Activated CD4-positive, alpha-beta T cell treated with anti-CD3 and anti-CD28 coated beads, Interleukin-2, Interleukin-6, amounts not matched to agents 100 ng/mL and 50 ng/mL, durations not matched to agents 16 hours and 8 hours (primary cell): ENCODE measurements at regions not wholly inside any gene's neighbourhood (a gene's known extent, or its start where the extent isn't known, plus 50 kb on each side); places are given as distances from the start of the nearest gene placed in this dataset.
"Not testable (repeated sequence)": the region's sequence is repeated elsewhere in the genome, so short reads cannot be mapped to it uniquely, and the experiment has no call there.

Experiments used
- DNase-seq: peaks from one replicate; pipeline ENCODE4 v3.0.0-alpha.2; 2020

DNA sequence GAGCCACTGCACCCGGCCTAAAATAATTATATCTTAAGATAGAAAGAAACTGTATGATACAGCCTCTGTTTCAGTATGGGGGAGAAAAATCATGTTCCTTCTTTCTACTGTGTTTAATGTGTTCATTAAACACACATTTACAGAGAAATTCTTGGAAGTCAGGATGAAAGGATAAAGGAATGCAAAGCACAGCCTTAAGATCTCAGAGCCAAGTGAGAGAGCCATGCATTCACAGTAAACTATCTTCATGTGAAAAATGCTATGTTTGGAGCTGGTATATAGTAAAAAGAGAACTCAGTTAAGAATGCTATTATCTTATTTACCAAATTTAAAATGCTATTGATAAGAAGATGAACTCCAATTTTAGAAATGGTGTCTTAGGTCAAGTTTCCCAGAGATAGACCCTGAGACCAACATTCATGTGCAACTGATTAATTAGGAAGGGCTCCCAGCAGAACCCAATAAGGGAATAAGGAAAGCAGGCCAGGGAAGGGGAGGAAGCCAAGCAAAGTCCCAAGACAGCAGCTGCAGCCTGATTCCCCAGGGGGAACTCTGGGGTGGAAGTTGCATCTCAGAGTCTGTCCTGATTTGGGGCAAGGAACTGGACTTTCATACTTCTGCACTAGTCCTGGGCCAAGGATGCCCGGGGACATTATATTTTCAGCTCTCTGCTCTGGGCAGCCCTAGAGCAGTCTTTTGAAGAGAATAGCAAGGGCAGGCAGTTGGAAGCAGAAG is 130.0 kb upstream of the ZNF648 start:
- DNase-seq, result no peak

DNA sequence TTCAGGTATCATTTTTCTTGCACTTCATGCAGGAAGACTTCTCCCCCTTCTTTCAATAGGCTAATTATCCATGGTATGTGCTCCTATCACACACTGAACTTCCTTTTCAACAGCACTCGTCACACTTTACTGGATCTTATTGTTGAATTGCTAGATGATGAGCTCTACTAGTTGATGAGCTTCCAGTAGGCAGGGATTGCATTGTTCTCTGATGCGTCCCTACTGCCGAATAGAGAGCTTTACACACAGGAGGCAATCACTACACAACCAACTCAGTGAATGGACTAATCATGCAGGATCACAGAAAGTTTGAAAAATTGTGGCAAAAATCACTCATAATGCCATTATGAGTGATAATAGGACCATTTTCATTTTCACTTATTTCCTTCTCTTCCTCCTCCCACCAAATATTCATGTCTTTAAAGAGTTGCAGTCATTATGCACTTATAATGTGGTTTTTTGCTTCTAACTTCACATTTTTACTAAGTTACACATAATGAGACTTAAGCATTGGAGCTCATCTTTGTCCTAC is 128.1 kb upstream of the ZNF648 start:
- DNase-seq, result peak; percentile 51

DNA sequence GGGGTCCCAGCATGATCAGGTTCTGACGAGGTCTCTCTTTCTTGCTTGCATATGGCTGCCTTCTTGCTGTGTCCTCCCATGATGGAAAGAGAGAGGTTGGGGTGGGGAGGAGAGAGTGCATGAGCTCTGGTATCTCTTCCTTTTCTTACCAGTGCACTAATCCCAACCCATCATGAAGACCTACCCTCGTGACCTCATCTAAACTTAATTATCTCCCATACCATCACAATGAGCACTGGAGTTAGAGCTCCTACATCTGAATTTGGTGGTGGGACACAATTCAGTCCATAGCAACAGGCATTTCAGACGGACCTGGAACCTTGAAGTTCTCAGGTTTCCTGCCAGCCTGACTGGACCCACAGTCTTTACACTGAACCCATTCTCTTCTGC is 125.2 kb upstream of the ZNF648 start:
- DNase-seq, result no peak

DNA sequence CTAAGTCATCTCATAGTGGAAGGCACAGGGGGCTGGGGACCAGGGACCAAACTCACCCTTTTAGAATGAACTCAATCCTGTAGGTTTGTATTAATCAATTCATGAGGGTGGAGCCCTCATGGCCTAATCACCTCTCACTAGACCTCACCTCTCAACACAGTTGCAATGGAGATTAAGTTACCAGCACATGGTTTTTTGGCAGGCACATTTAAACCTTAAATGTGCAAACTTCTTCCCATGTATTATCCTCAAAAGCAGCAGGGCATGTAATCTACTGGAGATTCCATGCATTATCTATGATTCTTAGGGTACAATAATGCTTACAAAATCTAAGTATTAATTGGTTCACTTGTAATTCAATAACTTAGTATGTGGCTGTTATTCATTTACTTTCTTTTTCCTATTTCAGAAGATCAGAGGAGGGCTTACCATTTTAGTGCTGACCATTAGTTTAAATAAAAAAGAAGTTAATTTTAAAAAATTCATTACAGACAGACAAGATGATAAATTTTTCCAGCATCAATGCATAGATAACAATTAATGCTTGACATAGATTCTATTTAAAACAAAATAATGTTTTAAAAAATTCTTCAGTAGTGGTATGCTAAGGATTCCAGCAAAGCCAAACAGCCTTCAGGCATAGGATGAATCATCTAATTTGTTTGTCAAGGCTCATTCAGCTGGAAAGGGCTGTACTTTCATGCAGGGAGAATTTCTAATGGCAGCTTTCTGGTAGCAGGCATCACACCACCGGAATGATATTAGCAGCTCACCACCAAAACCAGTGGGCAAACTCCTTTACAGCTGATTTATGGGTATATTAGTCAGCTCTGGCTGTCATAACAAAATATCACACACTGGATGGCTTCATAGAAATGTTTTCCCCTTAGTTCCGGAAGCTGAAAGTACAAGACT is 124.6 kb upstream of the ZNF648 start:
- no peak for DNase-seq

DNA sequence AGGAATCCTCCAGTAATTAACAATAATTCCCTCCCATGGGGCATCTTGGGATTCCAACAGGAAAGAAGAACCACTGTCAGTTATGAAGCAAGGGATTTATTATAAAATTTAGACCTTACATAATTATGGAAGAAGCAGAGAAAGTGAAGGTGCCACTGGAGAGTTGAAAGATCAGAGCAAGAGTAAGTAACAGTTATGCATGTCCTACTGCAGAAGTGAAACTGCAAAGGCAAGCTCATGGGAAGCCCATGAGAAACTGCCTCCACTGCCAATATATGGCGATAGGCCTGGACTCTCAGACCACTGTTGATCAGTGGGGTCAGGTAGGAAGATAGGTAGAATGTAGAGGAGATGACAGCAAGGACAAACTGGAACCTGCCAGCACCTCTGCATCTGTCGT is 123.6 kb upstream of the ZNF648 start:
- DNase-seq, result no peak

DNA sequence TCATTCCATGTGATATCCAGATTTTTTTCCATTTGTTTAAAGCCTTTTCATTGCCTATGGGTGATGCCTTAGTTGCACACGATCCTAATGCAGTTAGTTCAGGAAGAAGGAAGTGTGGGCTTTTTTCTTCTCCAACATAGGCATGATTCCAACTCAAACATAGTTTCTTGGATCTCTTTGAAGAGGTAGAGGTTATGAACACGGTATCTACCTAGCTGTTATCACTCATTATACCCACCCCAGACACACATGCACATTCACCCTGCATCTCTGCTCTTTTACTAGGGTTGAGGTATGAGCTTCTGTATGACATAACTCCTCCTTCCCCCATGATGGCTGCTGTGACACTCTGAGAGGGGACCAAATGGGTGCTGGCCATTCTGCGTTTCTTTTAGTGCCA is 122.1 kb upstream of the ZNF648 start:
- no peak for DNase-seq

DNA sequence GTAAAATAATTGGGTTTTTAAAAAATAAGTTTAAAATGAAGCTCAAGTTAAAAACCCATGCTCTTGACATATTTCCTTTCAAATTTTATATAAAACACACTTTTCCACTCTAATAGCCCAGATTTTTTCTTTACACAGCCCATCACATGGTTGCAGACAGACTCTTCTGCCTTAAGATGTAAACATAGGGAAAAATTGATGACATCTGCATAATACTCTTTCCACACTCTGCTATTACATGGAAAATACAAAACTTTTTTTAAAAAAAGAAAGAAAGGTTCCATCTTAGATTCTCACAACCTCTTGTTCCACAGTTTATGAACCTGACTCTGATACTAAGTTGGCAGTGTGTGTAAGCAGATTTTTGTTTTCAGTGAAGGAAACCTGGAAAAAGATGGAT is 120.8 kb upstream of the ZNF648 start:
- no peak for DNase-seq

DNA sequence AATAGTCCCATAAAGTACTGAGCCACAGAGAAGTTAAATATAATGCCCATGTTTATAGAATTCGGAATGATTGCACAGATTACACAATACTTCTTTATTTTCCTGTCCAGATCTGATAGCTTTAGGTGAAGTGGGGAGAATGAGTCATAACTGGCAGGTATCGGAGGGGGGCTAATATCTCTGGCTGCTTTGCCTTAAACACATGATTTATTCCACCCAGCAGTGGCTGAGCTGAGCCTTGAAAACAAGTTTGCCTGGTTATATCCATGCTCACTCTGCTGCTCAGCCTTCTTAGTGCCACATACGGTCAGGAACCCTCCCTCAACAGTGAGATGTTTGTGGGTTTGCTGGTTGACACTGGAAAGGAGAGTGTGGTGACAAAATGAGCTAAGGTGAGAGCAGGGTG is 119.7 kb upstream of the ZNF648 start:
- no peak for DNase-seq

DNA sequence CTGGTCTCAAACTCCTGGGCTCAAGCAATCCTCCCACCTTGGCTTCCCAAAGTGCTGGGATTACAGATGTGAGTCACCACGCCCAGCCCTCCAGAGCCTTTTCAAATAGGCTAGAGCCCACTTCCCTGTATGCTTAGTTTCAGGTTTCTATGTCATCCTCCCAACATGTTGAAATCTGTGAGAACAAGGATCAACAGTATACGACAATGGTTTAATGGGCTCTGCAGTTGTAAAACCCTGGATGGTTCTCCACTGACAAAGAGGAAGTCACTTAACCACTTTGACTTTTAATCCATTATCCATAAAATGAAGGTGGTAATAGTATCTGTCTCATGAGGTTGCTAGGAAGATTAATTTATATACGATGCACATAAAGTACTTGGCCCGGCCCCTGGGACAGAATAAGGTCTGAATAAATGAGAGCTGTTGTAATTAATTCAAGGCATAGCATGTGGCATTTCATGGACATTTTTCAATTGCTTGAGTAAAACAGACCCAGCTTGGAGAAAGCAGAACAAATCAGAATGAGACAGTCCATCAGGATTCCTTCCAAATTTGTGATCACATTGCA is 113.9 kb upstream of the ZNF648 start:
- no peak for DNase-seq

DNA sequence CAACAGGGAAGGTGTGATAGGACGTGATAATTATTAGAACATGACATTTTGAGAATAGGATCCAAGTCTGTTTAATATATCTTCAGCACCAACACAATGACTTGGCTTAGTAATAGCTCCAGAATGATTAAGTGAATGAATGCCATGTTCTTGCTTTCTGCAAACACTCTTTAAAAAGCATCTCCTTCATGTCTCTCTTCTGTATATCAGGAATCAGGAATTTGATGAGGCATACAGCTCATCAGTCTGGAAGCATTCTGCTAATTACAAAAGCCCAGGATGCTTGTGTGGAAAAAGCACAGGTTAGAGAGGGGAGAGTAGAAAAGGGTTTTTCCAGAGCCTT is 113.0 kb upstream of the ZNF648 start:
- DNase-seq, result no peak

DNA sequence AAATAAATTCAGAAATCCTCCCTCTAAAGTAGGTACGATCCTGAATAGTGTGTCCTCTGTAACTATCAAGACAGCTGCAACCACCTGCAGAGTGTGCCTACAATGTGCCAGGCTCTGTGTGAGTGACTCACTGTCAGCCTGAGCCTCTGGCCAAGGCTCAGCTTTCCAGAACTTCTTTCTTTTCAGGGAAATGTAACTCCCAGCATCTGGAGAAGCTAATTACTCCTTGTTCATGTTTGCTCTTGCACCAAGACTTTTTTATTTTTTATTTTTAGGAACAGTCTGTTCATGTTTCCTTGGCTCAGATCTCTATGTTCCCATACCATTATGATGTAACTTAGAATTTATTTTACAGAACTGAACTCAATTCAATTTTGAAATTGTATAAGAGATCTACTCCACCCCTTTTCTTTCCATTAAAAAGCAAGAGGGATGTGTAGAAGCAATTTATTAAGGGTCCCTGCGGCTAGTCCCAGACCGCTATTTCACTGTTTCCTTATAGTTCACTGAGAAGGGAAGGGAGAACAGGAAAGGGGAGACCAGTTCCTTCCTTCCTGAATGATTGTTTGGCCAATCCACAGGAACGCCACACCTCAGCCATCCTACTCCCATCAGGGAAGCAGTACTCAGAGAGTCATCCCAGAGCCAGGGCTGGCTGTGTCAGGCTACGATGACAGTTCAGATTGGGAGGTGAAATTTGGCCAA is 112.4 kb upstream of the ZNF648 start:
- DNase-seq, result no peak

DNA sequence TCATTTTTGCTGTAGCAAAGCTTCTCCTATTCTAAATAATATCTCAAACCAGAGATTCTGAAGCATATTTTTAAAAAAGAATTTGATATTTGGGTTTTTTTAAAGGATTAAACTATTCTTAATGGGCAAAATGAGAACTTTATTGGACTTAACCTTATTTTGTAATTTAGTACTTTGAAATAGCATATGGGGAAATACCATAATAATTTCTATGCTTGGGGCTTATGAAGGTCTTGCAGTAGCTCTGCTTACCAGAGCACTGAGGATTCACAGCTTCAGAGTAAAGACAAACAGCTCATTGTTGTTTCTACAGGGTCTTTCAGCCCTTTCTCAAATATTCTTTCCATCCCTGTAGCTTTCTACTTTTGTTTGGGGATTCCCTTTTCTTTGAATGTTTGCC is 111.2 kb upstream of the ZNF648 start:
- no peak for DNase-seq

DNA sequence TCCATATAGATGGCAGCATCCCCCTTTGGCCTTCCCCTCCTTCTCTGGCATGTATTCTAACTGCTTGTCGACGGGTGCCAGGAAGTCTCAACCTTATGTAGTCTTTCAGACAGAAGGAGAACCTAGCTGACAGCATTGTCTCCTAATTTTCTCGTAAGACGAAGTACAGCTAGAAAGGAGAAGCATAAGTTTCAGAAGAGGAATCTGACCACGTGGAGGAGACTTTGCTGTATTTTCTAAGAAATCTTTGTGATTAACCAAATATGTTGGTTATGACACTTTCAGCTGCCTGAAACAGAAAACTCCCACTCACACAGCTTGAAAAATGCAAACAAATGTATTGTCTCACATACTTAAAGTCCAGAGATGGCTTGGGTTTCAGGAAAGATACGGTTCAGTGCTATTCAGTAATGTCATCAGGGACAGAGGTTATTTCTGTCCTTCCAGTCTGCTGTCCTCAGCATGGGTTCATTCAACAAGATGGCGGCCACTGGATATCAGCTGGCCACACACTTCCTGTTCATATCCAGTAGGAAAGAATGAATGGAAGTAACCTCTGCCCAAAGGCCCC is 109.5 kb upstream of the ZNF648 start:
- no peak for DNase-seq

DNA sequence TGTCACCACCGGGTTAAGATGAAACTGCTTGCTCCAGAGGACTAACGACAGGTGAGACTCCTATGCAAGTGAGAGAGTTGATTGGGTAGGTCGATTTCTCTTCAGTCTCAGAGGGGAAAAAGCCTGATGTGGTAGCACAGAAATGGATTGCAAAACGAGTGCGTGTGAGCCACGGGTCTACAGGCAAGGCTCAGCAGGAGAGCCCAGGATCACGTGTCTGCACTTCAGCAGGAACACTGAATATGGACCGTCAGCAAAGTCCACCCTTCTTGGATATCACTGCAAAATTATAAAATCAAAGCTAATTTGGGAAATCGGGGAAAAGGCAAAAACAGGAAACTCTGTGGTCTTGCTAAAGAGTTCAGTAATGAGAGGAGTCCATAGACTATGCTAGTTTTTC is 107.7 kb upstream of the ZNF648 start:
- no peak for DNase-seq

DNA sequence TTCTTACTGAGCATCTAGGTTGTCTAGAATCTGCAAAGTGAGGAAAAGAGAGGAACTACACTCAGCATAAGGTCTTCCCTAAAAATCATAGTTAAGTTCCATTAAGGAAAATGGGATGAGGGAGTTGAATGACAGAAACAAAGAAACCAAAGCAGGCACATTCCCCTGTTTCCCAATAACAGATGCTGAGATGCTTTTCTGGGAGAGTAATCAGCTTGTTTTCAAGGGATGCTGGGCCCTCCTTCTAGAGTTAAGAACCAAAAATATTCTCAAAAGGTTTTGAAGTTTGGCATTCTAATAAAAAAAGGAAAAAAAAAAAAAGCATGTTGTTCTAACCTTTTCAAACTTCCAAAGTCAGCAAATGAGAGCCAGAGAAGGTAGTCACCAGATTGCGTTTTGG is 105.2 kb upstream of the ZNF648 start:
- no peak for DNase-seq

DNA sequence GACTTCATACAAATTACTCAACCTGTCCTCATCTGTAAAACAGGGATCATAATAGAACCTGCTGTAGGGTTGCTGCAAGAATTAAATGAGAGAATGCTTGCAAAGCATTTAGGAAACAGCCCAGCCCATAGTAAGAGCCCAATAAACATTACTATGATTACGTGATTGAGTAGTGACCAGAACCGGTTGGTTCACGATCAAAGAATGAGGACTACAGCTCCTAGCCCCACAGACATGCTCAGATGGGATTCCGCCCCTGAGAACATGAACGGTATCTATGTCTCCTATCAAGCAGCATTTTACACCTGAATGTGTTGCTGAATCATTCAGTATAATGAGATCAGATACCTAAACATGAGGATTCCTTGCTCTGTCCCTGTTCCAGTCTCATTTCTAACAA is 104.8 kb upstream of the ZNF648 start:
- no peak for DNase-seq

DNA sequence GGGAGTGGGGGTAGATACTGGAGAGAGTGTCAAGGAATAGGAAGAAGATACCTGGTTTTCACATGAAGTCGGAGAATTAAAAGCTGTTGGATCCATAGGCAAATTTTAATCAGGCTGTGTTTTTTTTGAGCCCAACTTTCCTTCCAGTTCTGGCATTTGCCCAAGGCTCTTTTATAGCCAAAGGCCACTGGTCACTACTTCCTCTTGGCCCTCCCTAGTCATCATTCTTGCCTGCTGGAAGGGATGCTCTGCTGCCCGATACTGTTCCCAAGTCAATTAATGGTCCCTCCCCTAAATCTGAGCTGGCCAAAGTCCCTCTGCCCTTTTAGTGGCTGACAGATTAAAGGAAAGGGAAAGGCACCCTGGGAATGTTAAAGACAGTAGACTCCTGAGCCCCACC is 102.8 kb upstream of the ZNF648 start:
- DNase-seq, result no peak

DNA sequence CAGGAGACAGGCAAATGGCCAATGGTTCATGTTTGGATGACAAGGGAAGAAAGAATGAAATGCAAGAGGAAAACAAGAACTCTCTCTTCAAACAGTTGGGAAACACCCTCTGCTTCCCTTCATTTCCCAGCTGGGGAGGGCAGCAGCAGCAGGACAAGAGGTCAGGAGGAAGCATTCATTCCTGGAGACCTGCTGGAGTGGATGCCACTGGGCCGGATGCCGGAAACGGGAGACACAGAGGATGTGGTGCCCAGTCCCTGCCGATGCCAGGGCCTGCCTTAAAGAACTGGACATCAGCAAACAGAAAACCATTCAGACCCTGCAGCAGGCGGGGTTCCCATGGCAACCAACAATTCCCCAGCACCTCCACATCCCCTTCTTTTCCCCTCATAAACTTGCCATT is 102.3 kb upstream of the ZNF648 start:
- no peak for DNase-seq

DNA sequence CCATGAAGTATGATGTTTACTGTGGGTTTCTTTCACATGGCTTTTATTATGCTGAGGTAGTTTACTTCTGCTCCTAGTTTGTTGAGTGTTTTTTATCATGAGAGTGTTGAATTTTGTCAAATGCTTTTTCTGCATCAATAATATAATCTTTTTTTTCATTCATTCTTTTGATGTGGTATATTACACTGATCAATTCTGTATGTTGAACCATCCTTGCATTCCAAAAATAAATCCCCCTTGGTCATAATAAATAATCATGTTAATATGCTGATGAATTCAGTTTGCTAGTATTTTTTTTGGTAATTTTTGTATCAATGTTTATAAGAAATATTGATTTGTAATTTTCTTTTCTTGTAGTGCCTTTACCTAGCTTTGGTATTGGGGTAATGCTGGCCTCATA is 97.9 kb upstream of the ZNF648 start:
- DNase-seq, result no peak

DNA sequence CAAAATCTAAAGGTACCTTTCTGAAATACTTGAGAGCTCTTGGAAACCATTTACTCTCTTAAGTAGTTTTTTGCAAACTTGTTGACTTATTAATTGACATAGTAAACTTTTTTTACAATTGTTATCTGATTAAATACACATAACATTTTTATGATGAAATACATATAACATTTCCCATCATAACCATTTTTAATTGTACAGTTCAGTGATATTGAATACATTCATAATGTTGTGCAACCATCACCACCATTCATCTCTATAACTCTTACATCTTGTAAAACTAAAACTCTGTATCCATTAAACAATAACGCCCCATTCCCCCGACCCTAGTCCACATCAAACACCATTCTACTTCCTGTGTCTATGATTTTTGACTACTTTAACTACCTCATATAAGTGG is 95.7 kb upstream of the ZNF648 start:
- no peak for DNase-seq

DNA sequence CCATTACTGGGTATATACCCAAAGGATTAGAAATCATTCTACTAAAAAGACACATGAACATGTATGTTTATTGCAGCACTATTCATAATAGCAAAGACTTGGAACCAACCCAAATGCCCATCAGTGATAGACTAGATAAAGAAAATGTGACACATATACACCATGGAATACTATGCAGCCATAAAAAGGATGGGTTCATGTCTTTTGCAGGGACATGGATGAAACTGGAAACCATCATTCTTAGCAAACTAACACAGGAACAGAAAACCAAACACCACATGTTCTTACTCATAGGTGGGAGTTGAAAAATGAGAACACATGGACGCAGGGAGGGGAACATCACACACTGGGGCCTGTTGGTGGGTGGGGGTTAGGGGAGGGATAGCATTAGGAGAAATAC is 92.9 kb upstream of the ZNF648 start:
- not testable (repeated sequence) for DNase-seq

DNA sequence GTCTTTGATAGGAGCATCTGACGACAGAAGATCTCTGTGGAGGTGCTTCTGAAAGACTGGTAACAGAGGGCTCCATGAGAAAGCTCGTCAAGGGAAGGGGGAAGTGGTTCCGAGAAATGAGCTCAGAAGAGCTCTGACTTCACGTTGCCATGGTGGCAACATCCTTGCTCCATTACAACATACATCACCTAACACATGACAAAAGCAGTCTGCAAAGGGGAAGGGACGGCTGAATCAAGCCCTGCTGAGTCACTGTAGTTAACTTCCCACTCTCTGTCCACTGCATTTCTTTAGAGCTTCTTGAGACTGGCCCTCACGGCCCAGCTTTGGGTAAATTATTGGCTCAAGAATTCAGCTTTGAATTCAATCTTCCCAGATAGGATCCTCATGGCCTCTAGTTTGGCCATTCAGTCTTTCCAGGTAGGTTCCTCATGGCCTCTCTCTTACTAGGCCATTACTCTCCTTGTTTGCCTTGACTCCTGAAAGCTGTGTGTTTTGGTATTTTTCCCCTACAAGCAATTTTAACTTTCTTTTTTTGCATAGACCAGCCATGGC is 88.0 kb upstream of the ZNF648 start:
- DNase-seq, result peak; percentile 50

DNA sequence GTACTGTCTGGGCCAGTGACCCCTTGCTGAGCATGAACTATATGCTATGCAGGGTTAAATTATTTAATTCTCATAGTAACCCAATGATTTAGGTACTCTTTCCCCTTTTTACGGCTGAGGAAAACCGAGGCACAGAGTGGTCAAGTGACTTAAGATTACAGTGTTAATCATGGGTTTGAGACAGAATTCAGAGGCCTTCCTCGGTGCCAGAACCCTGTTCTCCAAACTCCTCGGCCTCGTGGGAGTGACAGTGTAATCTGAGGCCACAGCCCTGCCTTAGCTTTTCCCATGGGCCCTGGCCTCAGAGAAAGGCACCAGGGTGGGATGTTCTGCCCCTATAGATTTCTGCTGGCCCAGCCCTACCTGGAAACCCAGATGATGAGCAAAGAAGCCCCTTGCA is 86.4 kb upstream of the ZNF648 start:
- no peak for DNase-seq
